Peyer's patch (tissue), 4 donors: ENCODE measurements at regions not wholly inside any gene's neighbourhood (a gene's known extent, or its start where the extent isn't known, plus 50 kb on each side); places are given as distances from the start of the nearest gene placed in this dataset.
"Not testable (repeated sequence)": the region's sequence is repeated elsewhere in the genome, so short reads cannot be mapped to it uniquely, and the experiment has no call there.

ENCODE experiments used
- POLR2A ChIP-seq, 2 donors: fragments of 450-650 bp; IDR thresholded peaks; one replicate each; pipeline ENCODE4 v1.5.1; 2017; ENCODE audit warnings: antibody characterized with exemption in 2 of 2, mild to moderate bottlenecking in 2 of 2, moderate library complexity in 2 of 2
- TF ChIP-seq, protein P1 (sequence below), 6 experiments: fragments of 450-650 bp in 4 of 6; fragments of 200-600 bp in 2 of 6; sonication (generic) in 1 of 6; IDR thresholded peaks; one replicate each; pipeline ENCODE4 v1.5.1; 2017 to 2019; ENCODE audit warnings: antibody characterized with exemption in 6 of 6, mild to moderate bottlenecking in 3 of 6, moderate library complexity in 1 of 6

DNA sequence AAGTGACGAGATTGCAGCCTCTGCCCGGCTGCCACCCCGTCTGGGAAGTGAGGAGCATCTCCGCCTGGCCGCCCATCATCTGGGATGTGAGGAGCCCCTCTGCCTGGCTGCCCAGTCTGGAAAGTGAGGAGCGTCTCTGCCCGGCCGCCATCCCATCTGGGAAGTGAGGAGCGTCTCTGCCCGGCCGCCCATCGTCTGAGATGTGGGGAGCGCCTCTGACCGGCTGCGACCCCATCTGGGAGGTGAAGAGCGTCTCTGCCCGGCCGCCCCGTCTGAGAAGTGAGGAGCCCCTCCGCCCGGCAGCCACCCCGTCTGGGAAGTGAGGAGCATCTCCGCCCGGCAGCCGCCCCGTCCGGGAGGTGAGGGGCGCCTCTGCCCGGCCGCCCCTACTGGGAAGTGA, 456.9 kb downstream of the NXPH1 start:
- TF ChIP-seq POLR2A (IDR thresholded peaks at IDR 0.05): not testable (repeated sequence)
- TF ChIP-seq, protein P1, sequence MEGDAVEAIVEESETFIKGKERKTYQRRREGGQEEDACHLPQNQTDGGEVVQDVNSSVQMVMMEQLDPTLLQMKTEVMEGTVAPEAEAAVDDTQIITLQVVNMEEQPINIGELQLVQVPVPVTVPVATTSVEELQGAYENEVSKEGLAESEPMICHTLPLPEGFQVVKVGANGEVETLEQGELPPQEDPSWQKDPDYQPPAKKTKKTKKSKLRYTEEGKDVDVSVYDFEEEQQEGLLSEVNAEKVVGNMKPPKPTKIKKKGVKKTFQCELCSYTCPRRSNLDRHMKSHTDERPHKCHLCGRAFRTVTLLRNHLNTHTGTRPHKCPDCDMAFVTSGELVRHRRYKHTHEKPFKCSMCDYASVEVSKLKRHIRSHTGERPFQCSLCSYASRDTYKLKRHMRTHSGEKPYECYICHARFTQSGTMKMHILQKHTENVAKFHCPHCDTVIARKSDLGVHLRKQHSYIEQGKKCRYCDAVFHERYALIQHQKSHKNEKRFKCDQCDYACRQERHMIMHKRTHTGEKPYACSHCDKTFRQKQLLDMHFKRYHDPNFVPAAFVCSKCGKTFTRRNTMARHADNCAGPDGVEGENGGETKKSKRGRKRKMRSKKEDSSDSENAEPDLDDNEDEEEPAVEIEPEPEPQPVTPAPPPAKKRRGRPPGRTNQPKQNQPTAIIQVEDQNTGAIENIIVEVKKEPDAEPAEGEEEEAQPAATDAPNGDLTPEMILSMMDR (IDR thresholded peaks at IDR 0.05): not testable (repeated sequence)
